HepG2 (cell line): ENCODE measurements at regions not wholly inside any gene's neighbourhood (a gene's known extent, or its start where the extent isn't known, plus 50 kb on each side); places are given as distances from the start of the nearest gene placed in this dataset.

Source experiments
- ATAC-seq: fragments of 200-7000 bp; cut with Tn5 transposase; 3 replicates; pipeline ENCODE4 v1.9.1; 2020; ENCODE audit warnings: mild to moderate bottlenecking, moderate library complexity
- BruUV-seq: library from RNA; stranded (reverse); fragments of 400-500 nt; replicated peaks from 2 replicates; lab custom pipeline; 2021; lab: Mats Ljungman, UMichigan
- CTCF ChIA-PET: fragments of 300-600 bp; formaldehyde crosslinking; extraction: SDS; loops from one replicate; lab custom pipeline; 2021; ENCODE audit warnings: low total read pairs, inconsistent platforms, low intra/inter-chr PET ratio; lab: Yijun Ruan, JAX
- POLR2A ChIA-PET: fragments of 350-600 bp; sonication (Branson Sonifier 250); formaldehyde crosslinking; loops from one replicate; lab custom pipeline; 2020; ENCODE audit warnings: antibody characterized with exemption, inconsistent platforms; lab: Yijun Ruan, JAX
- DNase-seq: peaks from one replicate; pipeline ENCODE4 v3.0.0-alpha.2; 2015; ENCODE audit warnings: low spot score
- FAIRE-seq: peaks from 3 replicates; lab custom pipeline; 2011; peaks lifted over from hg19 to GRCh38; lab: Jason Lieb, UNC
- H2AFZ ChIP-seq: one replicate; pipeline ENCODE4 v1.6.1; 2011; ENCODE audit warnings: low read length, inconsistent platforms
- H3K27ac ChIP-seq: fragments of 300-600 bp; 3 replicates; pipeline ENCODE4 v1.8.0; 2011; ENCODE audit warnings: mixed run types, mild to moderate bottlenecking, mixed read lengths, low read length, inconsistent platforms; ENCODE audit not compliant: insufficient read depth; ENCODE audit errors: extremely low read length
- H3K27me3 ChIP-seq, 2 experiments: fragments of 200-600 bp in 1 of 2; 2 replicates in 1 of 2; 3 replicates in 1 of 2; pipeline versions ENCODE4 v1.6.0 to v1.8.0; 2011; ENCODE audit warnings: low read length in 2 of 2, mild to moderate bottlenecking in 2 of 2, moderate library complexity in 2 of 2, inconsistent platforms in 1 of 2; ENCODE audit not compliant: insufficient read depth in 2 of 2, control insufficient read depth in 1 of 2
- H3K36me3 ChIP-seq, 2 experiments: fragments of 200-600 bp in 1 of 2; replicated peaks in 1 of 2; 2 replicates in 1 of 2; 3 replicates in 1 of 2; pipeline versions ENCODE4 v1.5.1 to v1.8.0; 2011; ENCODE audit warnings: low read length in 2 of 2, inconsistent platforms in 1 of 2; ENCODE audit not compliant: insufficient read depth in 2 of 2, control insufficient read depth in 1 of 2
- H3K4me1 ChIP-seq: 2 replicates; pipeline ENCODE4 v1.5.1; 2012; ENCODE audit warnings: low read length, inconsistent platforms; ENCODE audit not compliant: insufficient read depth
- H3K4me2 ChIP-seq: 2 replicates; pipeline ENCODE4 v1.6.0; 2011; ENCODE audit warnings: low read depth, low read length, inconsistent platforms
- H3K4me3 ChIP-seq, 3 experiments: fragments of 200-600 bp in 1 of 3; sonication (generic), shearing (Covaris generic) in 1 of 3; replicated peaks in 1 of 3; 2 replicates each; pipeline ENCODE4 v1.5.1; 2011 to 2016; ENCODE audit warnings: low read length in 3 of 3, inconsistent platforms in 2 of 3, low read depth in 2 of 3, mild to moderate bottlenecking in 2 of 3, control low read depth in 1 of 3, mixed read lengths in 1 of 3; ENCODE audit not compliant: insufficient read depth in 1 of 3
- H3K79me2 ChIP-seq: one replicate; pipeline ENCODE4 v1.6.1; 2011; ENCODE audit warnings: low read length, inconsistent platforms; ENCODE audit not compliant: insufficient read depth
- H3K9ac ChIP-seq: 2 replicates; pipeline ENCODE4 v1.6.0; 2011; ENCODE audit warnings: mild to moderate bottlenecking, low read depth, low read length, inconsistent platforms; ENCODE audit not compliant: insufficient read depth
- H3K9me3 ChIP-seq: 2 replicates; pipeline ENCODE4 v1.5.1; 2012; ENCODE audit warnings: mild to moderate bottlenecking, low read length
- H4K20me1 ChIP-seq: 2 replicates; pipeline ENCODE4 v1.6.0; 2011; ENCODE audit warnings: inconsistent platforms, mild to moderate bottlenecking, low read length, moderate library complexity; ENCODE audit not compliant: insufficient read depth
- AHR ChIP-seq: IDR thresholded peaks from 2 replicates; pipeline ENCODE4 v1.6.1; 2018; ENCODE audit warnings: missing genetic modification reagents, missing compliant biosample characterization
- DR1 ChIP-seq: sonication (generic); formaldehyde crosslinking; IDR thresholded peaks from 2 replicates; pipeline ENCODE4 v1.8.0; 2021; ENCODE audit warnings: mild to moderate bottlenecking, missing genetic modification reagents, inconsistent platforms
- HMG20A ChIP-seq: IDR thresholded peaks from 2 replicates; pipeline ENCODE4 v1.6.1; 2016; ENCODE audit warnings: borderline replicate concordance
- NRL ChIP-seq: sonication (generic); formaldehyde crosslinking; IDR thresholded peaks from 2 replicates; pipeline ENCODE4 v1.5.0; 2020; ENCODE audit warnings: missing genetic modification reagents, mild to moderate bottlenecking, moderate library complexity, borderline replicate concordance
- WIZ ChIP-seq: sonication (generic); formaldehyde crosslinking; IDR thresholded peaks from 2 replicates; pipeline ENCODE4 v1.5.1; 2020; ENCODE audit warnings: mild to moderate bottlenecking, missing genetic modification reagents
- ZNF343 ChIP-seq: sonication (generic); formaldehyde crosslinking; IDR thresholded peaks from 2 replicates; pipeline ENCODE4 v1.4.0; 2020; ENCODE audit warnings: mild to moderate bottlenecking, missing genetic modification reagents
- ZNF468 ChIP-seq: sonication (generic); formaldehyde crosslinking; IDR thresholded peaks from 2 replicates; pipeline ENCODE4 v1.8.0; 2022; ENCODE audit warnings: mild to moderate bottlenecking, moderate library complexity, missing genetic modification reagents
- ZNF782 ChIP-seq: sonication (generic); formaldehyde crosslinking; IDR thresholded peaks from 2 replicates; pipeline ENCODE4 v1.4.0; 2020; ENCODE audit warnings: missing genetic modification reagents, mild to moderate bottlenecking, borderline replicate concordance
- WGBS: methylation state at CpG from one replicate; pipeline ENCODE4 v1.1.6; 2017; ENCODE audit warnings: low lambda C conversion rate; 5-methylcytosine and 5-hydroxymethylcytosine counted together
- in situ Hi-C: cut with HindIII; loops from 2 replicates; pipeline ENCODE4 v1.10.0; 2017; ENCODE audit warnings: low pct_unique_long_range_greater_than_20kb; ENCODE audit not compliant: extremely low pct_ligation_motif_present
- intact Hi-C: fragments of 100-400 bp; cut with micrococcal nuclease; formaldehyde crosslinking; loops from one replicate; pipeline ENCODE4 v1.10.0; 2022; ENCODE audit not compliant: unreplicated experiment
- TF ChIP-seq, protein P1 (sequence below): sonication (generic); formaldehyde crosslinking; IDR thresholded peaks from 2 replicates; pipeline ENCODE4 v1.5.1; 2020; ENCODE audit warnings: missing genetic modification reagents, mild to moderate bottlenecking, borderline replicate concordance
- TF ChIP-seq, protein P2 (sequence below): sonication (generic); formaldehyde crosslinking; IDR thresholded peaks from 2 replicates; pipeline ENCODE4 v1.8.0; 2022; ENCODE audit warnings: mild to moderate bottlenecking, missing genetic modification reagents

DNA sequence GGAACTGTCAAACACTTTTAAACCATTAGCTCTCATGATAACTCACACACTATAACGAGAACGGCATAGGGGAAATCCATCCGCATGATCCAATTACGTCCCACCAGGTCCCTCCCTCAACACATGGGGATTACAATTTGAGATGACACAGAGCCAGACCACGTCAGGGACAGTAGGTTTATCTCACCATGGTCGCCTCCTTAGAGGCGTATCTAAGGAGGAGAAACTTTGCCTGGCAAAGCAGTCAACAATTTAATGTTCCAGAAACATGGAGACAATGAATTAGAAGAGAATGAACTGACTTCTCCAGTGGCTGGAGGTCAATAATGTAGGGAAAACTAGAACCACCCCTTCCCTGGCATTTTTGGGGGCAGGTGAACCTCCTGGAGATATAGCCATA, 488.4 kb upstream of the AUTS2 start (continued):
- TF ChIP-seq AHR = no peak
- TF ChIP-seq, protein P1, sequence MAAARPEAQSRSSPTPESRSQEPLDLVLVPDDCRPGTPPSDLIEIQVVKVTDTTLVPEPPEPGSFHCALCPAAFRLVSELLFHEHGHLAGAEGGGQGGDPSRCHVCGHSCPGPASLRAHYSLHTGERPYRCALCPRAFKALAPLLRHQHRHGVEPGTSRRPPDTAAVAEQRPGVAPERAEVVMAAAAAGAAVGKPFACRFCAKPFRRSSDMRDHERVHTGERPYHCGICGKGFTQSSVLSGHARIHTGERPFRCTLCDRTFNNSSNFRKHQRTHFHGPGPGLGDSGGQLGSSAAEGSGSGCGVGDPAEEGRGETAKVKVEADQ = no peak
- no peak for TF ChIP-seq ZNF782 (CRISPR knock-in tag)
- TF ChIP-seq WIZ (CRISPR knock-in tag) = no peak
- no peak for TF ChIP-seq ZNF468 (CRISPR knock-in tag)
- TF ChIP-seq, all 625 proteins: peak for 0

DNA sequence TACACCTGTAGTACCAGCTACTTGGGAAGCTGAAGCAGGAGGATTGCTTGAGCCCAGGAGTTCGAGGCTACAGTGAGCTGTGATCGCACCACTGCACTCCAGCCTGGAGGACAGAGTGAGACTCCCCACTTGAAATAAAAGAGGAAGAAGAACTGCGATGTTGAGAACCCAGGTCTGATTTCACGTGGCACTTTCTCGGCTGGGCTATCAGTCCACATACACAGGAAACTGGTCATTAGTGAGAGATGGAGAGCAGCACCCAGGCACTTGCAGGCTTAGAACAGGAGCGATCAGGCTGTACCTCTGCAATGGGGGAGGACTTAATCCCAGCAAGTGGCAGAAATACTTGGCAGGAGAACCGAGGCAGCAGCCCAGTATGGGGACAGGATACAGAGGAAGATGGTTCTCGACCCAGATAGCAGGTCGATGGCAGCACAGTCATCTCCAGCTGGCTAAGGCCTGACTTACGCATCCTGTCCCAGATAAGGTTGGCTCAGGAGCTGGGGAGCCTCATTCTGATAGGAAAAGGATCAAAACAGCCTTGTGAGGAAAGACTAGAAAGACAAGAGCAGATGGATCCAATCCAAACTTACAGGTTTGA, 487.7 kb upstream of the AUTS2 start:
- no peak for DNase-seq
- Histone ChIP-seq H2AFZ (no peak overlapping the region), H3K4me3 (no peak overlapping the region), H3K4me2 (no peak overlapping the region), H4K20me1 (no peaks in the 10 kb centered on the region), H3K9me3 (peaks cover 41% of the 10 kb centered on the region), H3K36me3 (no peaks in the 10 kb centered on the region), H3K27ac (no peak overlapping the region), H3K4me1 (no peaks in the 10 kb centered on the region), H3K27me3 (no peaks in the 10 kb centered on the region), H3K9ac (no peak overlapping the region), H3K79me2 (no peaks in the 10 kb centered on the region)
- 5% methylated on average over 9 of the region's 10 CpGs for WGBS
- TF ChIP-seq ZNF343 (CRISPR knock-in tag) = no peak
- intact Hi-C loops (no loop called here), in situ Hi-C loops (no loop called here)
- ChIA-PET CTCF (no interaction called here), POLR2A (no interaction called here)
- no peak for FAIRE-seq
- no TSS peak for BruUV-seq
- ATAC-seq = no peak

DNA sequence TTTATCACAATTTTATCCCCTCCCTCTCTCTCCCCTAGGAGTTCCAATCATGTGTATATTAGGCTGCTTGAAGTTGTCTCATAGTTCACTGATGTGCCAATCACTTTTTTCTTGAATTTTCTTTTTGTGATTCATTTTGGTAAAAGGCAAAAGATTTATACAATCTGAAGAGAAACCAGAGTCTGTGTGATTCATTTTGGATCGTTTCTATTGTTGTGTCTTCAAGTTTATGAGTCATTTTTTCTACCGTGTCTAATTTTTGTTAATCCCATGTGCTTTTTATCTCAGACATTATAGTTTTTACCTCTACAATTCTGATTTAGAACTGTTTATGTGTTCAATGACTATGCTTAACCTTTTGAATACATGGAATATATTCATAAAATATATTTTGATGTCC, 483.9 kb upstream of the AUTS2 start:
- in situ Hi-C loops (no loop called here), intact Hi-C loops (no loop called here)
- Histone ChIP-seq H3K27me3 (no peaks in the 10 kb centered on the region), H3K79me2 (no peaks in the 10 kb centered on the region), H3K9ac (no peak overlapping the region), H3K27ac (no peak overlapping the region), H3K4me2 (no peak overlapping the region), H3K4me1 (no peaks in the 10 kb centered on the region), H3K4me3 (no peak overlapping the region), H3K9me3 (peaks cover 36% of the 10 kb centered on the region), H2AFZ (no peak overlapping the region), H4K20me1 (no peaks in the 10 kb centered on the region), H3K36me3 (no peaks in the 10 kb centered on the region)
- POLR2A ChIA-PET = no interaction called here
- FAIRE-seq (no peak), ATAC-seq (no peak), DNase-seq (no peak)
- BruUV-seq = no TSS peak
- no peak for TF ChIP-seq NRL (CRISPR knock-in tag)
- TF ChIP-seq, protein P2, sequence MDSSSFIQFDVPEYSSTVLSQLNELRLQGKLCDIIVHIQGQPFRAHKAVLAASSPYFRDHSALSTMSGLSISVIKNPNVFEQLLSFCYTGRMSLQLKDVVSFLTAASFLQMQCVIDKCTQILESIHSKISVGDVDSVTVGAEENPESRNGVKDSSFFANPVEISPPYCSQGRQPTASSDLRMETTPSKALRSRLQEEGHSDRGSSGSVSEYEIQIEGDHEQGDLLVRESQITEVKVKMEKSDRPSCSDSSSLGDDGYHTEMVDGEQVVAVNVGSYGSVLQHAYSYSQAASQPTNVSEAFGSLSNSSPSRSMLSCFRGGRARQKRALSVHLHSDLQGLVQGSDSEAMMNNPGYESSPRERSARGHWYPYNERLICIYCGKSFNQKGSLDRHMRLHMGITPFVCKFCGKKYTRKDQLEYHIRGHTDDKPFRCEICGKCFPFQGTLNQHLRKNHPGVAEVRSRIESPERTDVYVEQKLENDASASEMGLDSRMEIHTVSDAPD (CRISPR knock-in tag) = no peak
- TF ChIP-seq HMG20A (CRISPR knock-in tag) = no peak
- TF ChIP-seq DR1 (CRISPR knock-in tag) = no peak
- WGBS = 48% methylated on average over 2 of the region's 2 CpGs
- CTCF ChIA-PET = no interaction called here
